ENCODE measurements at regions not wholly inside any gene's neighbourhood (a gene's known extent, or its start where the extent isn't known, plus 50 kb on each side); places are given as distances from the start of the nearest gene placed in this dataset.

DNA sequence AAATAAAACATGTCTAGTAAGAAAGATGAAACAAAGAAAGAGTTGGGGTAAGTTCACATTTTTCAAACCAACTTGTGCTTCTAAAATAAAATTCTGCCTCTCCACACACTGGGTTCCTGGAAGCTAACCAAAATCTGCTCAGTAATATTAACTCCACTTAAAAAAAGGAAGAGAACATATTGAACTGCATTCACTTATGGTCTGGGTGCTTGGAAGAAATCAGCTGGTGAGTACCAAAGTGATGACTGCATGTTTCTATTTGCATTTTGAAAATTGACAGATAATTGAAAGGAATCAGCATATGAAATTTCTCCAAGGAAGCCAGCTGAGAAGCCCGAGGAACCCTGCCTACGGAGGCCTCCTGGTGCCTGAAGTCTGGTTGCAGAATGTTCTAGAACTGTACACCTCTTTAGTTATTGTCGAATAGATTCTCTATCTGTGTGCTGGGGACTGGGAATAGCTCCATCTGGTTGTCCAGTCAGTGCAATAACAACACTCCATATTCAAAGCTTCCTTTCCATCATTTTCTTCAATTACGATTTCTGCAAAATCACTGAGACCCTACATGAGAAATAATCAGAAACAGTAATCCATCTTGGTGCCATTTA is 836.1 kb downstream of the VRK1 start:
- Histone ChIP-seq H2AK5ac (ENCODE audit: low read length) (no peak overlapping the region), H2AFZ (ENCODE audit: insufficient read depth, low read length, poor library complexity) (no peak overlapping the region), H3K9ac (ENCODE audit: low read length) (no peak overlapping the region), H3K36me3 (ENCODE audit: control insufficient read depth in 1 of 2, insufficient read depth in 2 of 2, low read length in 2 of 2) (no peaks in the 10 kb centered on the region), H2BK12ac (ENCODE audit: low read length) (no peak overlapping the region), H3K79me2 (ENCODE audit: control insufficient read depth, insufficient read depth, low read length, poor library complexity) (no peaks in the 10 kb centered on the region), H2BK5ac (ENCODE audit: low read depth, low read length, poor library complexity) (no peak overlapping the region), H4K12ac (ENCODE audit: low read depth, low read length) (no peak overlapping the region), H3K27me3 (ENCODE audit: insufficient read depth, low read length) (no peaks in the 10 kb centered on the region), H3K4ac (ENCODE audit: low read depth, low read length) (no peak overlapping the region), H3K14ac (ENCODE audit: low read length) (no peak overlapping the region), H3K9me3 (ENCODE audit: insufficient read depth, low read depth, low read length) (no peaks in the 10 kb centered on the region), H3K18ac (ENCODE audit: low read length) (no peak overlapping the region), H4K91ac (ENCODE audit: low read depth, low read length) (no peak overlapping the region), H3K79me1 (ENCODE audit: low read length) (no peaks in the 10 kb centered on the region), H3K4me1 (ENCODE audit: control insufficient read depth in 1 of 2, insufficient read depth in 2 of 2, low read length in 2 of 2) (no peaks in the 10 kb centered on the region), H3K4me2 (ENCODE audit: low read length) (no peak overlapping the region), H4K8ac (ENCODE audit: low read depth, low read length) (no peak overlapping the region), H3K4me3 (ENCODE audit: low read depth, low read length) (no peak overlapping the region), H3K23ac (ENCODE audit: low read length) (no peak overlapping the region), H3K27ac (ENCODE audit: low read depth, low read length) (no peak overlapping the region), H2BK120ac (ENCODE audit: insufficient read depth, low read length, poor library complexity) (no peak overlapping the region)
- WGBS (ENCODE audit: extremely low coverage, insufficient coverage, insufficient read length), result no CpG with 5 or more reads among the region's 4 CpGs
- DNase-seq, result no peak

DNA sequence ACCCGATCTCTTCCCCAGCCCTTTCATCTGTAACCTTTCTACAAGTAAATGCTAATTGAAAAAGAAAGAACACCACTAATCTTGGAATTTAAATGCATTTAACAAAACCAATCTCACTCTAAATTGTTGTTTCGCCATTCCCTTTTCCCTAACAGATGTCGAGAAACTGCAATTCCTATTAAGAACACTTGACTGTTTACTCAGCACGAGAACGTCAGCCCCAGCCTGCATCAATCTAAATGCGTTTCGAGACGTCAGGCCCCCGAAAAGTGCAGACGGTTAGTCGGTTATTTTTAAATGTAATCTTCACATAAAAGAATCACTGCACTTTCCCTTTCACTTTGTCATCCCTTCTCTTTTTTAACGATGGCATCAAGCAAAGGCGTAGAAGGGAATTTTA is 837.6 kb downstream of the VRK1 start:
- Histone ChIP-seq H2AK5ac (ENCODE audit: low read length) (no peak overlapping the region), H3K23ac (ENCODE audit: low read length) (no peak overlapping the region), H2BK5ac (ENCODE audit: low read depth, low read length, poor library complexity) (no peak overlapping the region), H3K4ac (ENCODE audit: low read depth, low read length) (no peak overlapping the region), H3K79me1 (ENCODE audit: low read length) (no peaks in the 10 kb centered on the region), H3K36me3 (ENCODE audit: control insufficient read depth in 1 of 2, insufficient read depth in 2 of 2, low read length in 2 of 2) (no peaks in the 10 kb centered on the region), H3K4me2 (ENCODE audit: low read length) (no peak overlapping the region), H3K9me3 (ENCODE audit: insufficient read depth, low read depth, low read length) (no peaks in the 10 kb centered on the region), H3K4me1 (ENCODE audit: control insufficient read depth in 1 of 2, insufficient read depth in 2 of 2, low read length in 2 of 2) (peaks cover under 1 to 4% of the 10 kb centered on the region in 2 experiments), H3K4me3 (ENCODE audit: low read depth, low read length) (no peak overlapping the region), H3K18ac (ENCODE audit: low read length) (no peak overlapping the region), H4K91ac (ENCODE audit: low read depth, low read length) (no peak overlapping the region), H2BK12ac (ENCODE audit: low read length) (no peak overlapping the region), H3K27me3 (ENCODE audit: insufficient read depth, low read length) (no peaks in the 10 kb centered on the region), H3K27ac (ENCODE audit: low read depth, low read length) (no peak overlapping the region), H2AFZ (ENCODE audit: insufficient read depth, low read length, poor library complexity) (no peak overlapping the region), H3K9ac (ENCODE audit: low read length) (no peak overlapping the region), H4K8ac (ENCODE audit: low read depth, low read length) (no peak overlapping the region), H2BK120ac (ENCODE audit: insufficient read depth, low read length, poor library complexity) (no peak overlapping the region), H3K79me2 (ENCODE audit: control insufficient read depth, insufficient read depth, low read length, poor library complexity) (no peaks in the 10 kb centered on the region), H3K14ac (ENCODE audit: low read length) (no peak overlapping the region), H4K12ac (ENCODE audit: low read depth, low read length) (no peak overlapping the region)
- WGBS (ENCODE audit: extremely low coverage, insufficient coverage, insufficient read length), result no CpG with 5 or more reads among the region's 13 CpGs
- no peak for DNase-seq

GRCh38 chr14:97638864-97639263 is 841.7 kb downstream of the VRK1 start:
- Histone ChIP-seq H3K27me3 (ENCODE audit: insufficient read depth, low read length) (no peaks in the 10 kb centered on the region), H3K4me2 (ENCODE audit: low read length) (no peak overlapping the region), H2BK12ac (ENCODE audit: low read length) (no peak overlapping the region), H4K12ac (ENCODE audit: low read depth, low read length) (no peak overlapping the region), H3K4ac (ENCODE audit: low read depth, low read length) (no peak overlapping the region), H3K79me1 (ENCODE audit: low read length) (no peaks in the 10 kb centered on the region), H4K91ac (ENCODE audit: low read depth, low read length) (no peak overlapping the region), H3K23ac (ENCODE audit: low read length) (no peak overlapping the region), H3K27ac (ENCODE audit: low read depth, low read length) (no peak overlapping the region), H2BK5ac (ENCODE audit: low read depth, low read length, poor library complexity) (no peak overlapping the region), H3K36me3 (ENCODE audit: control insufficient read depth in 1 of 2, insufficient read depth in 2 of 2, low read length in 2 of 2) (no peaks in the 10 kb centered on the region), H3K18ac (ENCODE audit: low read length) (no peak overlapping the region), H3K4me3 (ENCODE audit: low read depth, low read length) (no peak overlapping the region), H4K8ac (ENCODE audit: low read depth, low read length) (no peak overlapping the region), H3K14ac (ENCODE audit: low read length) (no peak overlapping the region), H2AFZ (ENCODE audit: insufficient read depth, low read length, poor library complexity) (no peak overlapping the region), H2BK120ac (ENCODE audit: insufficient read depth, low read length, poor library complexity) (no peak overlapping the region), H3K4me1 (ENCODE audit: control insufficient read depth in 1 of 2, insufficient read depth in 2 of 2, low read length in 2 of 2) (peaks cover 3 to 10% of the 10 kb centered on the region in 2 experiments), H3K9me3 (ENCODE audit: insufficient read depth, low read depth, low read length) (no peaks in the 10 kb centered on the region), H3K9ac (ENCODE audit: low read length) (no peak overlapping the region), H3K79me2 (ENCODE audit: control insufficient read depth, insufficient read depth, low read length, poor library complexity) (no peaks in the 10 kb centered on the region), H2AK5ac (ENCODE audit: low read length) (no peak overlapping the region)
- WGBS (ENCODE audit: extremely low coverage, insufficient coverage, insufficient read length), result no CpG with 5 or more reads among the region's 3 CpGs
- DNase-seq, result no peak

- Histone ChIP-seq H3K36me3 (ENCODE audit: control insufficient read depth in 1 of 2, insufficient read depth in 2 of 2, low read length in 2 of 2) (no peaks in the 10 kb centered on the region), H2BK5ac (ENCODE audit: low read depth, low read length, poor library complexity) (no peak overlapping the region), H3K4ac (ENCODE audit: low read depth, low read length) (no peak overlapping the region), H3K23ac (ENCODE audit: low read length) (no peak overlapping the region), H3K9ac (ENCODE audit: low read length) (no peak overlapping the region), H4K91ac (ENCODE audit: low read depth, low read length) (no peak overlapping the region), H3K27me3 (ENCODE audit: insufficient read depth, low read length) (no peaks in the 10 kb centered on the region), H3K14ac (ENCODE audit: low read length) (no peak overlapping the region), H3K79me2 (ENCODE audit: control insufficient read depth, insufficient read depth, low read length, poor library complexity) (no peaks in the 10 kb centered on the region), H2AFZ (ENCODE audit: insufficient read depth, low read length, poor library complexity) (no peak overlapping the region), H4K8ac (ENCODE audit: low read depth, low read length) (no peak overlapping the region), H3K4me1 (ENCODE audit: control insufficient read depth in 1 of 2, insufficient read depth in 2 of 2, low read length in 2 of 2) (peaks cover 3 to 10% of the 10 kb centered on the region in 2 experiments), H3K27ac (ENCODE audit: low read depth, low read length) (no peak overlapping the region), H4K12ac (ENCODE audit: low read depth, low read length) (no peak overlapping the region), H3K9me3 (ENCODE audit: insufficient read depth, low read depth, low read length) (no peaks in the 10 kb centered on the region), H2AK5ac (ENCODE audit: low read length) (no peak overlapping the region), H2BK120ac (ENCODE audit: insufficient read depth, low read length, poor library complexity) (no peak overlapping the region), H3K79me1 (ENCODE audit: low read length) (no peaks in the 10 kb centered on the region), H3K4me3 (ENCODE audit: low read depth, low read length) (no peak overlapping the region), H3K18ac (ENCODE audit: low read length) (no peak overlapping the region), H2BK12ac (ENCODE audit: low read length) (no peak overlapping the region), H3K4me2 (ENCODE audit: low read length) (no peak overlapping the region)
- DNase-seq, result no peak
- WGBS (ENCODE audit: extremely low coverage, insufficient coverage, insufficient read length), result no CpG with 5 or more reads among the region's 5 CpGs
These were observed 842.8 kb downstream of the VRK1 start for GRCh38 chr14:97640031-97640430.
